Left ventricle myocardium inferior (tissue), 1 donor: ENCODE measurements at regions not wholly inside any gene's neighbourhood (a gene's known extent, or its start where the extent isn't known, plus 50 kb on each side); places are given as distances from the start of the nearest gene placed in this dataset.

Experiments used
- DNase-seq: peaks from one replicate; pipeline ENCODE4 v3.0.0-alpha.2; 2020
- H3K27ac ChIP-seq: fragments of 200-600 bp; replicated peaks from 2 replicates; pipeline ENCODE4 v1.8.0; 2021
- H3K27me3 ChIP-seq: fragments of 200-600 bp; 2 replicates; pipeline ENCODE4 v1.8.0; 2021; ENCODE audit warnings: low read depth
- H3K36me3 ChIP-seq: fragments of 200-600 bp; 2 replicates; pipeline ENCODE4 v1.8.0; 2021
- H3K4me1 ChIP-seq: fragments of 200-600 bp; 2 replicates; pipeline ENCODE4 v1.8.0; 2021
- H3K4me3 ChIP-seq: fragments of 200-600 bp; 2 replicates; pipeline ENCODE4 v1.8.0; 2021; ENCODE audit warnings: mild to moderate bottlenecking, moderate library complexity
- H3K9me3 ChIP-seq: fragments of 200-600 bp; replicated peaks from 2 replicates; pipeline ENCODE4 v1.8.0; 2021
- CTCF ChIP-seq: fragments of 200-600 bp; IDR thresholded peaks from 2 replicates; pipeline ENCODE4 v1.8.0; 2021; ENCODE audit warnings: antibody characterized with exemption, mild to moderate bottlenecking, borderline replicate concordance
- intact Hi-C: fragments of 100-400 bp; cut with micrococcal nuclease; formaldehyde crosslinking; loops from one replicate; pipeline ENCODE4 v1.11.0; 2022
- donor health status: DM: no; HTN: yes; CAD: no; lungs with severe emphysema.

- Histone ChIP-seq H3K36me3 (no peaks in the 10 kb centered on the region), H3K27ac (no peak overlapping the region), H3K9me3 (no peaks in the 10 kb centered on the region), H3K4me3 (no peak overlapping the region), H3K27me3 (no peaks in the 10 kb centered on the region), H3K4me1 (no peaks in the 10 kb centered on the region)
- intact Hi-C loops, result no loop called here
- no peak for DNase-seq
- TF ChIP-seq CTCF, result no peak
These were observed 66.1 kb downstream of the LEPR start for GRCh38 chr1:65486613-65487012.

- no peak for TF ChIP-seq CTCF
- Histone ChIP-seq H3K27ac (no peak overlapping the region), H3K27me3 (no peaks in the 10 kb centered on the region), H3K36me3 (no peaks in the 10 kb centered on the region), H3K4me1 (peaks cover 3% of the 10 kb centered on the region), H3K9me3 (no peaks in the 10 kb centered on the region), H3K4me3 (no peak overlapping the region)
- intact Hi-C loops, result no loop called here
- no peak for DNase-seq
These were observed 69.0 kb downstream of the LEPR start for GRCh38 chr1:65489481-65489880.

GRCh38 chr1:65490231-65491009 is 70.0 kb downstream of the LEPR start:
- no peak for TF ChIP-seq CTCF
- Histone ChIP-seq H3K27ac (no peak overlapping the region), H3K9me3 (no peaks in the 10 kb centered on the region), H3K4me3 (no peak overlapping the region), H3K4me1 (peaks cover 5% of the 10 kb centered on the region), H3K36me3 (no peaks in the 10 kb centered on the region), H3K27me3 (no peaks in the 10 kb centered on the region)
- intact Hi-C loops, result no loop called here
- no peak for DNase-seq

GRCh38 chr1:65491472-65491871 is 71.0 kb downstream of the LEPR start:
- DNase-seq, result no peak
- Histone ChIP-seq H3K4me1 (peaks cover 6% of the 10 kb centered on the region), H3K27me3 (no peaks in the 10 kb centered on the region), H3K36me3 (no peaks in the 10 kb centered on the region), H3K9me3 (no peaks in the 10 kb centered on the region), H3K4me3 (no peak overlapping the region), H3K27ac (no peak overlapping the region)
- intact Hi-C loops, result no loop called here
- TF ChIP-seq CTCF, result no peak

- intact Hi-C loops, result no loop called here
- Histone ChIP-seq H3K4me1 (peaks cover 14% of the 10 kb centered on the region), H3K9me3 (no peaks in the 10 kb centered on the region), H3K4me3 (no peak overlapping the region), H3K27me3 (no peaks in the 10 kb centered on the region), H3K27ac (no peak overlapping the region), H3K36me3 (no peaks in the 10 kb centered on the region)
- DNase-seq, result no peak
- no peak for TF ChIP-seq CTCF
These were observed 73.3 kb downstream of the LEPR start for GRCh38 chr1:65493802-65494201.
